Trophoblast cell (in vitro differentiated cells and primary cell): ENCODE measurements at regions not wholly inside any gene's neighbourhood (a gene's known extent, or its start where the extent isn't known, plus 50 kb on each side); places are given as distances from the start of the nearest gene placed in this dataset.
A peak's percentile ranks its signal among the peaks of the same experiment; 100 is the strongest.

ENCODE experiments used
- DNase-seq, 2 donors: peaks; one replicate each; pipeline ENCODE4 v3.0.0-alpha.2; 2016
- H2AFZ ChIP-seq: 2 replicates; pipeline ENCODE4 v1.6.1; 2013; ENCODE audit warnings: low read length, moderate library complexity, mild to moderate bottlenecking; ENCODE audit not compliant: insufficient read depth, poor library complexity
- H2AK5ac ChIP-seq: 2 replicates; pipeline ENCODE4 v1.6.1; 2013; ENCODE audit warnings: mild to moderate bottlenecking, low read length
- H2BK120ac ChIP-seq: 2 replicates; pipeline ENCODE4 v1.6.1; 2013; ENCODE audit warnings: low read length, mild to moderate bottlenecking, moderate library complexity; ENCODE audit not compliant: insufficient read depth, poor library complexity
- H2BK12ac ChIP-seq: 2 replicates; pipeline ENCODE4 v1.6.1; 2013; ENCODE audit warnings: mild to moderate bottlenecking, low read length, moderate library complexity
- H2BK5ac ChIP-seq: 2 replicates; pipeline ENCODE4 v1.6.1; 2013; ENCODE audit warnings: low read length, low read depth, moderate library complexity, mild to moderate bottlenecking; ENCODE audit not compliant: poor library complexity
- H3K14ac ChIP-seq: 2 replicates; pipeline ENCODE4 v1.6.1; 2013; ENCODE audit warnings: mild to moderate bottlenecking, low read length
- H3K18ac ChIP-seq: 2 replicates; pipeline ENCODE4 v1.6.1; 2013; ENCODE audit warnings: mild to moderate bottlenecking, low read length
- H3K23ac ChIP-seq: 2 replicates; pipeline ENCODE4 v1.6.1; 2013; ENCODE audit warnings: low read length
- H3K27ac ChIP-seq: 2 replicates; pipeline ENCODE4 v1.5.1; 2013; ENCODE audit warnings: low read depth, mild to moderate bottlenecking, inconsistent platforms, low read length, moderate library complexity
- H3K27me3 ChIP-seq: 2 replicates; pipeline ENCODE4 v1.6.1; 2013; ENCODE audit warnings: inconsistent platforms, mild to moderate bottlenecking, low read length, moderate library complexity; ENCODE audit not compliant: insufficient read depth
- H3K36me3 ChIP-seq, 2 experiments: 1 replicate in 1 of 2; 2 replicates in 1 of 2; pipeline ENCODE4 v1.6.1; 2013; ENCODE audit warnings: low read length in 2 of 2, mild to moderate bottlenecking in 2 of 2, moderate library complexity in 1 of 2; ENCODE audit not compliant: insufficient read depth in 2 of 2, control insufficient read depth in 1 of 2
- H3K4ac ChIP-seq: 2 replicates; pipeline ENCODE4 v1.6.1; 2013; ENCODE audit warnings: low read depth, mild to moderate bottlenecking, low read length, moderate library complexity
- H3K4me1 ChIP-seq, 2 experiments: 1 replicate in 1 of 2; 2 replicates in 1 of 2; pipeline ENCODE4 v1.6.1; 2013; ENCODE audit warnings: low read length in 2 of 2, mild to moderate bottlenecking in 2 of 2, moderate library complexity in 1 of 2; ENCODE audit not compliant: insufficient read depth in 2 of 2, control insufficient read depth in 1 of 2
- H3K4me2 ChIP-seq: 2 replicates; pipeline ENCODE4 v1.6.1; 2013; ENCODE audit warnings: inconsistent platforms, mild to moderate bottlenecking, low read length, moderate library complexity
- H3K4me3 ChIP-seq: 2 replicates; pipeline ENCODE4 v1.5.1; 2013; ENCODE audit warnings: mild to moderate bottlenecking, low read depth, low read length, inconsistent platforms
- H3K79me1 ChIP-seq: one replicate; pipeline ENCODE4 v1.6.1; 2013; ENCODE audit warnings: low read length
- H3K79me2 ChIP-seq: 2 replicates; pipeline ENCODE4 v1.6.1; 2013; ENCODE audit warnings: low read length, mild to moderate bottlenecking; ENCODE audit not compliant: control insufficient read depth, insufficient read depth, poor library complexity
- H3K9ac ChIP-seq: 2 replicates; pipeline ENCODE4 v1.6.1; 2013; ENCODE audit warnings: mild to moderate bottlenecking, low read length
- H3K9me3 ChIP-seq: 2 replicates; pipeline ENCODE4 v1.6.1; 2013; ENCODE audit warnings: low read depth, mild to moderate bottlenecking, control low read depth, inconsistent platforms, low read length; ENCODE audit not compliant: insufficient read depth
- H4K12ac ChIP-seq: 2 replicates; pipeline ENCODE4 v1.6.1; 2013; ENCODE audit warnings: low read depth, mild to moderate bottlenecking, low read length, moderate library complexity
- H4K8ac ChIP-seq: 2 replicates; pipeline ENCODE4 v1.6.1; 2013; ENCODE audit warnings: low read depth, mild to moderate bottlenecking, low read length, moderate library complexity
- H4K91ac ChIP-seq: one replicate; pipeline ENCODE4 v1.6.1; 2013; ENCODE audit warnings: low read depth, mild to moderate bottlenecking, low read length, moderate library complexity
- WGBS: extraction: QIAGEN DNeasy Blood & Tissue Kit; methylation state at CpG from one replicate; pipeline ENCODE4 v1.1.7; 2013; ENCODE audit warnings: missing lambda C conversion rate; ENCODE audit not compliant: insufficient read length, insufficient coverage; ENCODE audit errors: extremely low coverage; 5-methylcytosine and 5-hydroxymethylcytosine counted together

GRCh38 chr11:62030071-62030684 is 62.7 kb upstream of the FTH1 start:
- H3K27me3 ChIP-seq = no peaks in the 10 kb centered on the region
- peaks cover 9% of the 10 kb centered on the region for H3K9me3 ChIP-seq
- no peak overlapping the region for H2BK12ac ChIP-seq
- H3K4me3 ChIP-seq = no peak overlapping the region
- H3K4me1 ChIP-seq = peaks cover 0 to 6% of the 10 kb centered on the region in 2 experiments
- H2BK120ac ChIP-seq = no peak overlapping the region
- H3K23ac ChIP-seq = no peak overlapping the region
- no peaks in the 10 kb centered on the region for H3K36me3 ChIP-seq
- H3K27ac ChIP-seq = no peak overlapping the region
- no peak overlapping the region for H2AFZ ChIP-seq
- no peaks in the 10 kb centered on the region for H3K79me1 ChIP-seq
- H3K4me2 ChIP-seq = no peak overlapping the region
- H3K14ac ChIP-seq = no peak overlapping the region
- H2BK5ac ChIP-seq = no peak overlapping the region
- H3K79me2 ChIP-seq = no peaks in the 10 kb centered on the region
- no peak overlapping the region for H2AK5ac ChIP-seq
- no peak overlapping the region for H4K91ac ChIP-seq
- no peak overlapping the region for H3K9ac ChIP-seq
- no peak for DNase-seq
- no CpG with 5 or more reads among the region's 8 CpGs for WGBS
- no peak overlapping the region for H3K18ac ChIP-seq
- no peak overlapping the region for H4K12ac ChIP-seq
- H4K8ac ChIP-seq = no peak overlapping the region
- H3K4ac ChIP-seq = no peak overlapping the region

GRCh38 chr11:62026739-62027370 is 59.4 kb upstream of the FTH1 start:
- Histone ChIP-seq H4K12ac (no peak overlapping the region), H3K79me1 (no peaks in the 10 kb centered on the region), H3K27me3 (no peaks in the 10 kb centered on the region), H3K9me3 (peaks cover 2% of the 10 kb centered on the region), H3K9ac (no peak overlapping the region), H2BK5ac (no peak overlapping the region), H4K91ac (no peak overlapping the region), H3K23ac (no peak overlapping the region), H3K4ac (no peak overlapping the region), H3K14ac (no peak overlapping the region), H3K79me2 (no peaks in the 10 kb centered on the region), H2BK120ac (no peak overlapping the region), H3K36me3 (no peaks in the 10 kb centered on the region), H3K4me2 (no peak overlapping the region), H3K4me1 (peaks cover 0 to 6% of the 10 kb centered on the region in 2 experiments), H3K18ac (no peak overlapping the region), H3K4me3 (no peak overlapping the region), H2BK12ac (no peak overlapping the region), H3K27ac (no peak overlapping the region), H2AFZ (no peak overlapping the region), H4K8ac (no peak overlapping the region), H2AK5ac (no peak overlapping the region)
- no CpG with 5 or more reads among the region's 6 CpGs for WGBS
- DNase-seq = no peak

GRCh38 chr11:62025487-62026105 is 58.2 kb upstream of the FTH1 start:
- H3K23ac ChIP-seq = no peak overlapping the region
- no peak overlapping the region for H4K91ac ChIP-seq
- H3K14ac ChIP-seq = no peak overlapping the region
- no peak overlapping the region for H2AFZ ChIP-seq
- no CpG with 5 or more reads among the region's 13 CpGs for WGBS
- H3K18ac ChIP-seq = no peak overlapping the region
- no peaks in the 10 kb centered on the region for H3K36me3 ChIP-seq
- H3K4me3 ChIP-seq = no peak overlapping the region
- peak; percentile 96 to 97 for DNase-seq
- H3K79me2 ChIP-seq = no peaks in the 10 kb centered on the region
- peak overlapping the region; percentile 21 for H3K4me2 ChIP-seq
- H3K9me3 ChIP-seq = peaks cover 2% of the 10 kb centered on the region
- H3K4me1 ChIP-seq = peaks cover 0 to 6% of the 10 kb centered on the region in 2 experiments
- H2BK120ac ChIP-seq = no peak overlapping the region
- H2AK5ac ChIP-seq = no peak overlapping the region
- no peak overlapping the region for H2BK12ac ChIP-seq
- no peak overlapping the region for H3K27ac ChIP-seq
- no peak overlapping the region for H3K9ac ChIP-seq
- no peak overlapping the region for H4K12ac ChIP-seq
- no peak overlapping the region for H4K8ac ChIP-seq
- H3K27me3 ChIP-seq = no peaks in the 10 kb centered on the region
- H2BK5ac ChIP-seq = no peak overlapping the region
- H3K4ac ChIP-seq = no peak overlapping the region
- H3K79me1 ChIP-seq = no peaks in the 10 kb centered on the region

GRCh38 chr11:62024936-62025486 is 57.6 kb upstream of the FTH1 start:
- H3K4me1 ChIP-seq = peaks cover 0 to 6% of the 10 kb centered on the region in 2 experiments

More at GRCh38 chr11:62024936-62025486, 57.6 kb upstream of the FTH1 start:
- Histone ChIP-seq H2BK120ac (no peak overlapping the region), H3K4ac (no peak overlapping the region), H2BK5ac (no peak overlapping the region), H4K12ac (no peak overlapping the region), H2AK5ac (no peak overlapping the region), H3K4me3 (no peak overlapping the region), H3K36me3 (no peaks in the 10 kb centered on the region), H3K9ac (no peak overlapping the region), H3K9me3 (no peaks in the 10 kb centered on the region), H3K27me3 (no peaks in the 10 kb centered on the region), H3K4me2 (no peak overlapping the region), H3K14ac (no peak overlapping the region), H3K18ac (no peak overlapping the region), H2BK12ac (no peak overlapping the region), H4K8ac (no peak overlapping the region), H3K23ac (no peak overlapping the region), H4K91ac (no peak overlapping the region), H2AFZ (no peak overlapping the region), H3K79me2 (no peaks in the 10 kb centered on the region), H3K27ac (no peak overlapping the region), H3K79me1 (no peaks in the 10 kb centered on the region)
- peak in 1 of 2 donors; percentile 34 for DNase-seq
- no CpG with 5 or more reads among the region's 6 CpGs for WGBS
